ENCODE measurements at regions not wholly inside any gene's neighbourhood (a gene's known extent, or its start where the extent isn't known, plus 50 kb on each side); places are given as distances from the start of the nearest gene placed in this dataset.

- H3K4me1 ChIP-seq (ENCODE audit: insufficient read depth, low read length) = peaks cover 27% of the 10 kb centered on the region; the same call in 1 of the 2 replicates
- H3K27me3 ChIP-seq (ENCODE audit: insufficient read depth, low read length) = no peaks in the 10 kb centered on the region
- H3T11ph ChIP-seq (ENCODE audit: low read length) = no peak overlapping the region
- no peak overlapping the region for H2BK5ac ChIP-seq (ENCODE audit: insufficient read length, low read length)
- no peaks in the 10 kb centered on the region for H3K23me2 ChIP-seq (ENCODE audit: insufficient read length, low read depth, low read length, poor library complexity, severe bottlenecking)
- no peaks in the 10 kb centered on the region for H4K20me1 ChIP-seq (ENCODE audit: control insufficient read depth, insufficient read depth, insufficient read length)
- no peak overlapping the region for H3K18ac ChIP-seq (ENCODE audit: insufficient read length, low read depth, low read length)
- H4K91ac ChIP-seq (ENCODE audit: insufficient read length, low read depth, low read length) = no peak overlapping the region
- WGBS (ENCODE audit: extremely low coverage, insufficient read length, low lambda C conversion rate) = no CpG with 5 or more reads among the region's 5 CpGs
- H2AFZ ChIP-seq (ENCODE audit: low read length) = no peak overlapping the region
- H3K14ac ChIP-seq (ENCODE audit: insufficient read depth, low read length) = no peak overlapping the region
- H3K79me2 ChIP-seq (ENCODE audit: insufficient read depth, low read length) = no peaks in the 10 kb centered on the region
- Mint-ChIP-seq H3K4me1 (peaks cover 48 to 55% of the 10 kb centered on the region in 2 experiments), H3K9me3 (no peaks in the 10 kb centered on the region), H3K27me3 (ENCODE audit: low read depth) (no peaks in the 10 kb centered on the region), H3K4me3 (0 out of 5 replicates have a peak overlapping the region, but pooled peaks of 1 of the 2 experiments have one; percentile 0), H3K36me3 (ENCODE audit: insufficient read depth in 1 of 3, low read depth in 3 of 3) (0 out of 7 replicates have a peak, but pooled peaks cover 0 to 4% (median 0%) of the 10 kb centered on the region in 3 experiments), H3K27ac (peak overlapping the region; percentile 85 to 98 (median 97))
- H3K27ac ChIP-seq (ENCODE audit: insufficient read length, low read depth, low read length) = peak overlapping the region; percentile 90
- no peak overlapping the region for H3K56ac ChIP-seq (ENCODE audit: insufficient read length, low read depth, low read length)
- no peak overlapping the region for H2BK12ac ChIP-seq (ENCODE audit: insufficient read length, low read depth, low read length)
- no peak overlapping the region for H3K4me2 ChIP-seq (ENCODE audit: insufficient read depth, insufficient read length, low read length)
- no peak for DNase-seq
- no peak overlapping the region for H4K8ac ChIP-seq (replicated peaks; ENCODE audit: insufficient read length, low read depth, low read length)
- no peak overlapping the region for H2AK5ac ChIP-seq (ENCODE audit: insufficient read length, low read length)
- H2BK20ac ChIP-seq (ENCODE audit: low read depth, low read length, poor library complexity, severe bottlenecking) = no peak overlapping the region
- TF ChIP-seq CTCF (conservative IDR thresholded peaks at IDR 0.05) = no peak
- H3K9me3 ChIP-seq (ENCODE audit: control insufficient read depth, low read depth, low read length) = no peaks in the 10 kb centered on the region
- H2BK15ac ChIP-seq (ENCODE audit: low read depth, low read length) = no peak overlapping the region
- H4K5ac ChIP-seq (ENCODE audit: insufficient read length, low read depth, low read length) = peak overlapping the region; percentile 15
- no peaks in the 10 kb centered on the region for H3K79me1 ChIP-seq (ENCODE audit: insufficient read depth, low read depth, low read length, poor library complexity, severe bottlenecking)
- no peak overlapping the region for H3K23ac ChIP-seq (ENCODE audit: insufficient read length, low read depth, low read length)
- H3K9ac ChIP-seq (ENCODE audit: extremely low read depth, insufficient read length, low read length) = no peak overlapping the region
- no peak overlapping the region for H3K4ac ChIP-seq (ENCODE audit: low read depth, low read length)
- no peak overlapping the region for H2BK120ac ChIP-seq (ENCODE audit: low read depth, low read length, poor library complexity, severe bottlenecking)
These were observed 122.6 kb downstream of the NPIPB5 start for GRCh38 chr16:22633280-22633679.
